Subcutaneous abdominal adipose tissue (tissue), 5 donors: ENCODE measurements at regions not wholly inside any gene's neighbourhood (a gene's known extent, or its start where the extent isn't known, plus 50 kb on each side); places are given as distances from the start of the nearest gene placed in this dataset.
"Not testable (repeated sequence)": the region's sequence is repeated elsewhere in the genome, so short reads cannot be mapped to it uniquely, and the experiment has no call there.

Experiments
- H3K27ac ChIP-seq: one replicate; pipeline ENCODE4 v1.7.0; 2013; ENCODE audit warnings: low read depth, mild to moderate bottlenecking, inconsistent platforms, low read length, moderate library complexity
- H3K27me3 ChIP-seq, 5 donors: one replicate each; pipeline ENCODE4 v1.7.0; 2013; ENCODE audit warnings: low read length in 5 of 5, inconsistent platforms in 1 of 5; ENCODE audit not compliant: control insufficient read depth in 5 of 5, insufficient read depth in 4 of 5
- H3K36me3 ChIP-seq, 5 donors: one replicate each; pipeline ENCODE4 v1.7.0; 2013; ENCODE audit warnings: low read length in 5 of 5; ENCODE audit not compliant: control insufficient read depth in 5 of 5, insufficient read depth in 5 of 5
- H3K4me1 ChIP-seq, 5 donors: one replicate each; pipeline ENCODE4 v1.7.0; 2013; ENCODE audit warnings: low read length in 5 of 5, mild to moderate bottlenecking in 3 of 5, moderate library complexity in 1 of 5; ENCODE audit not compliant: control insufficient read depth in 5 of 5, insufficient read depth in 5 of 5
- H3K4me3 ChIP-seq, 5 donors: one replicate each; pipeline ENCODE4 v1.7.0; 2013; ENCODE audit warnings: low read length in 5 of 5, low read depth in 1 of 5
- H3K9ac ChIP-seq, 5 donors: one replicate each; pipeline ENCODE4 v1.7.0; 2013; ENCODE audit warnings: low read length in 5 of 5, mild to moderate bottlenecking in 4 of 5, moderate library complexity in 3 of 5
- H3K9me3 ChIP-seq, 5 donors: one replicate each; pipeline ENCODE4 v1.7.0; 2013; ENCODE audit warnings: low read length in 5 of 5; ENCODE audit not compliant: control insufficient read depth in 5 of 5
- donor health status: healthy.
- donor health status: healthy.
- donor health status: healthy.
- donor health status: healthy.
- donor health status: healthy.

DNA sequence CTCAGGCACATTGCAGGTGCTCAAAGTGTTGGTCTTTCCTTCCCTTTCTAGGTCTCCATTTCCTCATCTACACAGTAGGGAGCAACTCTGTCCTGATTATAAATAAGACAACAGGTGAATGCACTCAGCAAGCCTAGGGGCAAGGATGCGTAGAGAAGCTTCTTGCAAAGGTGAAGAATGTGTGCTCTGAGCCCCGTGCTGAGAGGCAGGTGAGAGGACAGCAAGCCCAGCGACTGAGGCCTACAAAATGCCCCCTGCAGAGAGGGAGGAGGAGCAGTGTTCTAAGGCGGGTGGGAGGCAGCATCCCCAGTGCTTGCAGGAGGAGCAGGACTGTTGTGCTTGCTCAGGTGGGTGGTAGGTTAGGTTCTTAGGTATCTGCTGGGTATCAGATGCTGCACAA lies 153.5 kb upstream of the ZNF337 start:
- H3K27me3 ChIP-seq, H3K4me3 ChIP-seq, H3K9ac ChIP-seq, H3K27ac ChIP-seq, H3K9me3 ChIP-seq, H3K36me3 ChIP-seq: not testable (repeated sequence)
- H3K4me1 ChIP-seq, result peaks cover 0 to 17% (median 9%) of the 10 kb centered on the region in 5 donors

DNA sequence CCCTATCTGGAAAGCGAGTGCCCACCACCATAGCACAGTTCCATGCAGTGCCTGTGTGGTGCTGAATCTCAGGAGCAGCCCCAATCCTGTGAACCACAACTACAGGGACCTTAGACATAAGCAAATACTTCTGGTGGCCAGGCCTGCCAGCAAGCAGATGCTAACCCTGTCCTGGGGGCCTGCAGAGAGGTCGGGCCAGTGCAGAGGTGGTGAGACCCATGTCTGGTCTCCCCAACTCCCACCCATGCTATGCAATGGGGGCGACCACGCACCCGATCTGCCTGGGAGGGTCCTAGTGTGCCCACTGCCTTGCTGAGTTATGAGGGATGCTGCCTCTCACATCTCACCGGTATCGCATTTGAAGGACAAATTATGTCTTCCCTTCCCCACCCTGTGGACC lies 151.6 kb upstream of the ZNF337 start:
- H3K9ac ChIP-seq, result no peak overlapping the region
- H3K9me3 ChIP-seq, result no peaks in the 10 kb centered on the region
- no peak overlapping the region for H3K27ac ChIP-seq
- H3K27me3 ChIP-seq, result no peaks in the 10 kb centered on the region
- no peak overlapping the region for H3K4me3 ChIP-seq
- no peaks in the 10 kb centered on the region for H3K36me3 ChIP-seq
- peaks cover 0 to 11% (median 9%) of the 10 kb centered on the region in 5 donors for H3K4me1 ChIP-seq

DNA sequence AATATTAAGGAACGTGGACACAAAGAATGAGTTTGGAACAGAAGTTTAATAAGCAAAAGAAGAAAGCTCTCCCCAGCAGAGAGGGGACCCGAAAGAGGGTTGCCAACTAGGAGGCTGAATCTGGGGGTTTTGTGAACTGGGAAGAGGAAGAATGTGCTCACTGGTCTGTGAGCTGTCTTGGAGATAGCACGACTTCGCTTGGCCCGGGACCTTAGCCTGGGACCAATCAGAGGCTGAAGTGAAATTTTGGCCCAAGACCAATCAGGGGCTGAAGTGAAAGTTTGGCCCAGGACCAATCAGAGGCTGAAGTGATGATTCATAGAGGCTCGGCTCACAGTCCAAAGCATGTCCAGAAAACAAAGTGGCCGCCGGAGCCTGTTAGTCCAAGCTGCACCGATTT lies 148.0 kb upstream of the ZNF337 start:
- not testable (repeated sequence) for H3K36me3 ChIP-seq, H3K9me3 ChIP-seq, H3K27ac ChIP-seq, H3K27me3 ChIP-seq, H3K9ac ChIP-seq, H3K4me1 ChIP-seq
- peak overlapping the region in 1 of 5 donors; percentile 40 for H3K4me3 ChIP-seq

- H3K27ac ChIP-seq, H3K27me3 ChIP-seq, H3K36me3 ChIP-seq, H3K4me3 ChIP-seq, H3K9me3 ChIP-seq, H3K4me1 ChIP-seq, H3K9ac ChIP-seq: not testable (repeated sequence)
Observed at GRCh38 chr20:25813511-25813910, 116.9 kb upstream of the ZNF337 start.

- H3K9ac ChIP-seq, H3K4me3 ChIP-seq, H3K36me3 ChIP-seq, H3K27ac ChIP-seq, H3K27me3 ChIP-seq, H3K9me3 ChIP-seq, H3K4me1 ChIP-seq: not testable (repeated sequence)
Observed at GRCh38 chr20:25798174-25798993, 101.7 kb upstream of the ZNF337 start.

DNA sequence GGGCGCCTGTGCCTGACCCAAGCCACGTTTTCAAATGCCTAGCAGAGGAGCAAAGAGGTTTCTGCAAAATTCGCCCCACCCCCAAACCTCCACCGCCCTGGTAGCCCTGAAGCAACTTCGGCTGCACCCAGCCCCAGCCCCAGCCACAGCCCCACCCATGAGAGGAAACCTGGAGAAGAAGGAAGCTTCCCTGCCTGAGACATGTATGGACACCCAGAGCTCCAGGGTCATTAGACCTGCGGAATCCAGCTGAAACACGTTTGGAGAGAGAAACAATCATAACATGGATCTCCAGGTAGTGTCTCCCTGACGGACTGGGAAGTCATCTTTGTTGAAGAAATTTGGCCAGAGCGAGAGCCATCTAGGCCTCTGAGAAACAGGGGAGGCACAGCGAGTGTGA lies 100.4 kb upstream of the ZNF337 start:
- not testable (repeated sequence) for H3K4me1 ChIP-seq, H3K9me3 ChIP-seq, H3K27ac ChIP-seq, H3K27me3 ChIP-seq, H3K9ac ChIP-seq, H3K36me3 ChIP-seq, H3K4me3 ChIP-seq

- not testable (repeated sequence) for H3K9ac ChIP-seq, H3K27me3 ChIP-seq, H3K36me3 ChIP-seq, H3K4me3 ChIP-seq, H3K4me1 ChIP-seq, H3K27ac ChIP-seq, H3K9me3 ChIP-seq
Observed at GRCh38 chr20:25777241-25777640, 80.6 kb upstream of the ZNF337 start.

DNA sequence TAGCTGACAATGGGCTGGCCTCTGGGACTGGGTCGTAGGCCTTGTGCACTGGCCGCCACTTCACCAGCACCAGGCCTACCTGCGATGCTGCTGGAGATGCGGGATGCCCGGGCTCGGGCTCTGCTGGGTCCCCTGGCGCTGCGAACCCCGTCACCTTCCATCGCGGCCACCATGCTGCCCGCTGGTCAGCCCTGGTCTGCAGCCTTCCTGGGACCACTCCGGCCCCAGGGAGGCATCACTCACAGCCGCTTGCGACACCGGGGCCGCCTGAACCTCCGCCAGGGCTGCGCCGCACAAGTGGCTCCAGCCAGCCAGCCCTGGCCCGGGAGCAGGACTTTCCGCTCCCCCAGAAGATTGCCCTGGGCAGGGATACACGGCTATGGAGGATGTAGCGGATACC lies 78.1 kb upstream of the ZNF337 start:
- not testable (repeated sequence) for H3K27ac ChIP-seq

DNA sequence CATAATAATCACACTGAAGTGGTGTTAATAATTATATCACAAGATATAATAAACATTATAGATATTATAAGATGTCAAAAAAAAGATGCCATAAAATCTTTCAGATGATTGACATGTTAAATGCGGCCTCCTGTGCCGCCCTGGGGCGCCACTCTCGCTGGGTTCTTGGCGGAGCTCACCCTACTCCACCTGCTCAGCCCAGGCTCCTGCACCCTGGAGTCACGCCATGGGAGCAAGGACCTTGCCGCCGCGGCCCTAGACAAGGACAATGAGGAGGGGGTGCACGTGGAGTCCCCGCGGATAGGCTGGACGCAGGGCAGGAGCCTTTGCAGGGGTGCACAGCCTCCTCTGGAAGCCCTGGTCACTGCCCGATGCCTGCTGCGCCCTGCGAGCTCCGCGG lies 77.5 kb upstream of the ZNF337 start:
- not testable (repeated sequence) for H3K9ac ChIP-seq, H3K9me3 ChIP-seq, H3K4me1 ChIP-seq, H3K4me3 ChIP-seq, H3K27me3 ChIP-seq, H3K36me3 ChIP-seq, H3K27ac ChIP-seq

More for the DNA sequence above, 78.1 kb upstream of the ZNF337 start:
- not testable (repeated sequence) for H3K27me3 ChIP-seq, H3K9ac ChIP-seq, H3K4me1 ChIP-seq, H3K9me3 ChIP-seq, H3K4me3 ChIP-seq, H3K36me3 ChIP-seq

GRCh38 chr20:25772437-25772836 lies 75.8 kb upstream of the ZNF337 start:
- H3K4me3 ChIP-seq, H3K27me3 ChIP-seq, H3K27ac ChIP-seq, H3K9ac ChIP-seq, H3K36me3 ChIP-seq, H3K9me3 ChIP-seq, H3K4me1 ChIP-seq: not testable (repeated sequence)

DNA sequence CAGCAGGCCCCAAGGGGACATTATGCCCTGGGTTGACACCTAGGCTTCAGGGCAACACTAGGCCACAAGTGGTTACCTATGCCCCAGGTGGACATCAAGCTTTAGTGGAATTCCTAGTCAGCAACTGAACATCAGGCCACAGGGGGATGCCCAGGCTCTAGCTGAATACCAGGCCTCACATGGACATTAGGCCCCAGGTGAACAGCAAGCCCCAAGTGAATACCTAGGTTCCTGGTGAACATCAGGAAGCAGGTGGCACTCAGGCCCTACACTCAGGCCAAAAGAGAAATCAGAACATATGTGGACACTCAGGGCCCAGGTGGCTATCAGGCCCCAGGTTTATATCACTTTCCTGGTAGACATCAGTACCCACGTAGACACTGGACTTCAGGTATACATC lies 75.2 kb upstream of the ZNF337 start:
- not testable (repeated sequence) for H3K9ac ChIP-seq, H3K27ac ChIP-seq, H3K4me3 ChIP-seq, H3K9me3 ChIP-seq, H3K4me1 ChIP-seq, H3K36me3 ChIP-seq, H3K27me3 ChIP-seq
